ENCODE measurements at regions not wholly inside any gene's neighbourhood (a gene's known extent, or its start where the extent isn't known, plus 50 kb on each side); places are given as distances from the start of the nearest gene placed in this dataset.
"Not testable (repeated sequence)": the region's sequence is repeated elsewhere in the genome, so short reads cannot be mapped to it uniquely, and the experiment has no call there.

- no peak for DNase-seq (ENCODE audit: low read depth in 2 of 2)
- no peak overlapping the region for H3K4me3 ChIP-seq (replicated peaks in 1 of 2; ENCODE audit: low read depth in 2 of 2, low read length in 2 of 2)
- no peak for TF ChIP-seq CTCF (IDR thresholded peaks at IDR 0.05; ENCODE audit: low read depth, low read length)
These were observed 140.3 kb downstream of the GPCPD1 start for GRCh38 chr20:5470458-5470857.

GRCh38 chr20:5469111-5469510 lies 141.7 kb downstream of the GPCPD1 start:
- DNase-seq (ENCODE audit: low read depth in 2 of 2), result no peak
- no peak for TF ChIP-seq CTCF (IDR thresholded peaks at IDR 0.05; ENCODE audit: low read depth, low read length)
- H3K4me3 ChIP-seq (replicated peaks in 1 of 2; ENCODE audit: low read depth in 2 of 2, low read length in 2 of 2), result no peak overlapping the region

- no peak overlapping the region for H3K4me3 ChIP-seq (replicated peaks in 1 of 2; ENCODE audit: low read depth in 2 of 2, low read length in 2 of 2)
- no peak for TF ChIP-seq CTCF (IDR thresholded peaks at IDR 0.05; ENCODE audit: low read depth, low read length)
- DNase-seq (ENCODE audit: low read depth in 2 of 2), result no peak
These were observed 143.7 kb downstream of the GPCPD1 start for GRCh38 chr20:5467086-5467485.

- no peak for DNase-seq (ENCODE audit: low read depth in 2 of 2)
- no peak for TF ChIP-seq CTCF (IDR thresholded peaks at IDR 0.05; ENCODE audit: low read depth, low read length)
- no peak overlapping the region for H3K4me3 ChIP-seq (replicated peaks in 1 of 2; ENCODE audit: low read depth in 2 of 2, low read length in 2 of 2)
These were observed 145.2 kb downstream of the GPCPD1 start for GRCh38 chr20:5465604-5465927.

GRCh38 chr20:5464901-5465603 lies 145.8 kb downstream of the GPCPD1 start:
- H3K4me3 ChIP-seq (replicated peaks in 1 of 2; ENCODE audit: low read depth in 2 of 2, low read length in 2 of 2), result no peak overlapping the region
- no peak for DNase-seq (ENCODE audit: low read depth in 2 of 2)
- TF ChIP-seq CTCF (IDR thresholded peaks at IDR 0.05; ENCODE audit: low read depth, low read length), result no peak

- no peak for TF ChIP-seq CTCF (IDR thresholded peaks at IDR 0.05; ENCODE audit: low read depth, low read length)
- no peak overlapping the region for H3K4me3 ChIP-seq (replicated peaks in 1 of 2; ENCODE audit: low read depth in 2 of 2, low read length in 2 of 2)
- no peak for DNase-seq (ENCODE audit: low read depth in 2 of 2)
These were observed 146.4 kb upstream of the PROKR2 start for GRCh38 chr20:5463007-5463686.

GRCh38 chr20:5453745-5454144 lies 137.0 kb upstream of the PROKR2 start:
- not testable (repeated sequence) for DNase-seq (ENCODE audit: low read depth in 2 of 2); H3K4me3 ChIP-seq (replicated peaks in 1 of 2; ENCODE audit: low read depth in 2 of 2, low read length in 2 of 2)

GRCh38 chr20:5453316-5453715 lies 136.6 kb upstream of the PROKR2 start:
- H3K4me3 ChIP-seq (replicated peaks in 1 of 2; ENCODE audit: low read depth in 2 of 2, low read length in 2 of 2); DNase-seq (ENCODE audit: low read depth in 2 of 2): not testable (repeated sequence)

- not testable (repeated sequence) for H3K4me3 ChIP-seq (replicated peaks in 1 of 2; ENCODE audit: low read depth in 2 of 2, low read length in 2 of 2); DNase-seq (ENCODE audit: low read depth in 2 of 2)
These were observed 135.9 kb upstream of the PROKR2 start for GRCh38 chr20:5452691-5453090.

GRCh38 chr20:5452286-5452685 lies 135.5 kb upstream of the PROKR2 start:
- DNase-seq (ENCODE audit: low read depth in 2 of 2); H3K4me3 ChIP-seq (replicated peaks in 1 of 2; ENCODE audit: low read depth in 2 of 2, low read length in 2 of 2): not testable (repeated sequence)
